Tibial nerve (tissue), 4 donors: ENCODE measurements at regions not wholly inside any gene's neighbourhood (a gene's known extent, or its start where the extent isn't known, plus 50 kb on each side); places are given as distances from the start of the nearest gene placed in this dataset.

ENCODE experiments used
- DNase-seq, 2 donors: peaks; one replicate each; pipeline ENCODE4 v3.0.0-alpha.2; 2019; ENCODE audit warnings: low spot score in 2 of 2
- H3K27ac ChIP-seq, 4 donors: fragments of 200-600 bp; sonication (generic) in 3 of 4; one replicate each; pipeline ENCODE4 v1.5.1; 2017 to 2019; ENCODE audit warnings: mild to moderate bottlenecking in 1 of 4
- H3K27me3 ChIP-seq, 2 donors: fragments of 200-600 bp; sonication (generic) in 1 of 2; one replicate each; pipeline versions ENCODE4 v1.5.1 to v1.6.0; 2017 to 2019
- H3K36me3 ChIP-seq, 3 donors: fragments of 200-600 bp; sonication (generic); one replicate each; pipeline ENCODE4 v1.5.1; 2018 to 2019
- H3K4me1 ChIP-seq, 4 donors: fragments of 200-600 bp; sonication (generic) in 3 of 4; one replicate each; pipeline ENCODE4 v1.5.1; 2017 to 2019
- H3K4me3 ChIP-seq, 4 donors: fragments of 200-600 bp; sonication (generic) in 3 of 4; one replicate each; pipeline ENCODE4 v1.5.1; 2017 to 2019; ENCODE audit warnings: mild to moderate bottlenecking in 1 of 4, moderate library complexity in 1 of 4
- H3K9me3 ChIP-seq, 4 donors: fragments of 200-600 bp; sonication (generic) in 3 of 4; one replicate each; pipeline ENCODE4 v1.5.1; 2017 to 2019
- CTCF ChIP-seq, 5 experiments: fragments of 200-600 bp in 3 of 5; fragments of 450-650 bp in 2 of 5; sonication (generic) in 3 of 5; IDR thresholded peaks; one replicate each; pipeline ENCODE4 v1.5.1; 2016 to 2019; ENCODE audit warnings: antibody characterized with exemption in 5 of 5, mild to moderate bottlenecking in 3 of 5, moderate library complexity in 2 of 5
- EP300 ChIP-seq, 2 donors: sonication (generic); formaldehyde crosslinking; IDR thresholded peaks; one replicate each; pipeline ENCODE4 v1.6.1; 2017; ENCODE audit warnings: antibody characterized with exemption in 2 of 2, mild to moderate bottlenecking in 1 of 2
- POLR2A ChIP-seq, 2 donors: fragments of 450-650 bp; IDR thresholded peaks; one replicate each; pipeline ENCODE4 v1.6.1; 2017; ENCODE audit warnings: antibody characterized with exemption in 2 of 2, mild to moderate bottlenecking in 2 of 2, moderate library complexity in 2 of 2
- WGBS, 2 donors: methylation state at CpG; one replicate each; pipeline ENCODE4 v1.1.5; 2018; 5-methylcytosine and 5-hydroxymethylcytosine counted together

- Histone ChIP-seq H3K4me1 (no peaks in the 10 kb centered on the region), H3K9me3 (peaks cover 0 to 6% (median 0%) of the 10 kb centered on the region in 4 donors), H3K36me3 (no peaks in the 10 kb centered on the region), H3K27me3 (no peaks in the 10 kb centered on the region), H3K4me3 (no peak overlapping the region), H3K27ac (no peak overlapping the region)
- DNase-seq: peak in 1 of 2 donors; percentile 36
- TF ChIP-seq CTCF (IDR thresholded peaks at IDR 0.05) (peak in 1 of 5 experiments; percentile 11), POLR2A (IDR thresholded peaks at IDR 0.05) (no peak)
- 10 to 20% methylated on average over 3 of the region's 3 CpGs for WGBS, 2 donors
These were observed 65.9 kb upstream of the WSCD2 start for GRCh38 chr12:108063192-108063591.

GRCh38 chr12:108065069-108065468 lies 64.0 kb upstream of the WSCD2 start:
- no peak overlapping the region for H3K4me3 ChIP-seq
- no peaks in the 10 kb centered on the region for H3K36me3 ChIP-seq
- H3K4me1 ChIP-seq: no peaks in the 10 kb centered on the region
- H3K27ac ChIP-seq: no peak overlapping the region
- no peaks in the 10 kb centered on the region for H3K27me3 ChIP-seq
- WGBS, 2 donors: 55 to 60% methylated on average over 7 of the region's 7 CpGs
- DNase-seq: no peak
- peaks cover 0 to 6% (median 0%) of the 10 kb centered on the region in 4 donors for H3K9me3 ChIP-seq
- TF ChIP-seq POLR2A (IDR thresholded peaks at IDR 0.05) (no peak), CTCF (IDR thresholded peaks at IDR 0.05) (no peak), EP300 (IDR thresholded peaks at IDR 0.05) (no peak)

GRCh38 chr12:108066583-108067577 lies 62.2 kb upstream of the WSCD2 start:
- Histone ChIP-seq H3K9me3 (peaks cover 0 to 6% (median 0%) of the 10 kb centered on the region in 4 donors), H3K27me3 (peaks cover 0 to 7% of the 10 kb centered on the region in 2 donors), H3K27ac (no peak overlapping the region), H3K36me3 (no peaks in the 10 kb centered on the region), H3K4me1 (no peaks in the 10 kb centered on the region), H3K4me3 (no peak overlapping the region)
- DNase-seq: no peak
- no peak for TF ChIP-seq EP300 (IDR thresholded peaks at IDR 0.05)
- no peak for TF ChIP-seq POLR2A (IDR thresholded peaks at IDR 0.05)
- no peak for TF ChIP-seq CTCF (IDR thresholded peaks at IDR 0.05)
- 59 to 65% methylated on average over 9 of the region's 9 CpGs for WGBS, 2 donors

- Histone ChIP-seq H3K4me3 (no peak overlapping the region), H3K36me3 (no peaks in the 10 kb centered on the region), H3K9me3 (no peaks in the 10 kb centered on the region), H3K27me3 (peaks cover 0 to 13% of the 10 kb centered on the region in 2 donors), H3K4me1 (no peaks in the 10 kb centered on the region), H3K27ac (no peak overlapping the region)
- DNase-seq: no peak
- TF ChIP-seq POLR2A (IDR thresholded peaks at IDR 0.05): no peak
- no peak for TF ChIP-seq CTCF (IDR thresholded peaks at IDR 0.05)
- TF ChIP-seq EP300 (IDR thresholded peaks at IDR 0.05): no peak
- 59 to 63% methylated on average over 5 of the region's 5 CpGs for WGBS, 2 donors
These were observed 59.4 kb upstream of the WSCD2 start for GRCh38 chr12:108069651-108070165.

DNA sequence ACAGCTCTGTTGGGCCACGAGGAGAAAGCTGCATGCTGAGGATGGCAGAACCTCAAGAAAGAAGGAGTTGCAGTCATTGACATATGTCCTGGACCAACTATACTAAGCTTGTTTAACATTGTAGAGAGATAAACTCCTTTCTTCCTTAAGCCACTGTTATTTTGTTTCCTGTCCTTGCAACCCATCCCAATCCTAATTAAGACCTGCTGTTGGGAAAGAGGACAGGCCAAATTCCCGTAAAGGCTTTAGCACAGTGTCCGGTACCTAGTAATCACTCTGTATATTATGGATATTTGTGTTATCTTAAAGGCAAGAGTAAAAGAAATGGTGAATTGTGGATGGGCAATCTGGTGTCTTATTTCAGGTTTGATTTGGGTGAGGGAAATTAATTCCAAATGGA lies 53.5 kb upstream of the WSCD2 start:
- Histone ChIP-seq H3K36me3 (no peaks in the 10 kb centered on the region), H3K9me3 (no peaks in the 10 kb centered on the region), H3K27me3 (peaks cover 0 to 13% of the 10 kb centered on the region in 2 donors), H3K4me3 (no peak overlapping the region), H3K27ac (no peak overlapping the region), H3K4me1 (no peaks in the 10 kb centered on the region)
- DNase-seq: no peak
- TF ChIP-seq CTCF (IDR thresholded peaks at IDR 0.05): no peak
- TF ChIP-seq EP300 (IDR thresholded peaks at IDR 0.05): no peak
- no peak for TF ChIP-seq POLR2A (IDR thresholded peaks at IDR 0.05)
- WGBS, 2 donors: 55 to 58% methylated on average over 3 of the region's 3 CpGs
